SH-SY5Y (cell line): ENCODE measurements at regions not wholly inside any gene's neighbourhood (a gene's known extent, or its start where the extent isn't known, plus 50 kb on each side); places are given as distances from the start of the nearest gene placed in this dataset.
A peak's percentile ranks its signal among the peaks of the same experiment; 100 is the strongest.

Experiments
- GATA2 ChIP-seq: IDR thresholded peaks from 2 replicates; pipeline ENCODE4 v1.6.1; 2011; ENCODE audit warnings: mild to moderate bottlenecking, low read depth, low read length
- GATA3 ChIP-seq: IDR thresholded peaks from 2 replicates; pipeline ENCODE4 v1.6.1; 2011; ENCODE audit warnings: low read depth, mild to moderate bottlenecking, low read length, moderate library complexity

- TF ChIP-seq GATA2: no peak
- TF ChIP-seq GATA3: no peak
These were observed 171.9 kb upstream of the CNTNAP5 start for GRCh38 chr2:123853161-123853560.

DNA sequence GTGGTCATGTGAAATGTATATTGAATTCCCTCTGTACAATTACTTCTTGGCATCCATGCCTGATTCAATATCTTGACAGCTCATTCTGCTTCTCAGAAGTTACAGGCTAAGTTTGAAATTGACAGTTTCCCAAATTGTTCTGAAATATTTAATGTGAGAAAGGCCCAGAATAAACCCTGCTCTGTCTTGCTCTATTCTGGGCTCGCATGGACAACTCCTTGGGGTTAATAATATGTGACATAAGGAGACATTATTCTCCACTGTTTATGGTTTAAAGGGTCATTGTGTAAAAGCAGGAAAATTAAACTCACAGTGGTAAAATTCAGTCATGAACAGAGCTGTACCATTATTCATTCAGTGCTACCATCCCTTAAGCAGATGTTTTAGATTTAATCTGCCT is 160.7 kb upstream of the CNTNAP5 start:
- TF ChIP-seq GATA3 (no peak), GATA2 (no peak)

- TF ChIP-seq GATA2 (no peak), GATA3 (no peak)
These were observed 154.7 kb upstream of the CNTNAP5 start for GRCh38 chr2:123870206-123870880.

GRCh38 chr2:123870881-123871276 is 154.2 kb upstream of the CNTNAP5 start:
- TF ChIP-seq GATA3 (no peak), GATA2 (no peak)

GRCh38 chr2:123890148-123890547 is 134.9 kb upstream of the CNTNAP5 start:
- TF ChIP-seq GATA2 (no peak), GATA3 (no peak)

DNA sequence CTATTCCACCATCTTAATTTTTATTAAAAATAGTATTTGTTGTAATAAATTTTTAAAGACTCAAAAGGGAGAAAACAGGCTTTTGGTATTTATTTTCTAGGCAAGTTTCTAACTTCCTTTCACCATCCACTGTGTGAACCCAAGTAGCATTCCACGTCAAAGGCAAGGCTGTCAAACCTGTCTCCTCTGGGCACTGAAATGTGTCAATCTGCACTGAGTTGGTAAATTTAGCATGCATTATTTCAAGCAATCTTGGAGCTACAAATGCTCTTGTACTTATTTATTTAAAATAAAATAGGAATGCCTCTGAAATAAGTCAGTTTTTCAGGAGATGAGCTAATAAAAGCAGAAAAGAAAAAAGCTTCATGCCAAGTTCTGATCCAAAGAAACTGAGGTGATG is 130.9 kb upstream of the CNTNAP5 start:
- TF ChIP-seq GATA2 (no peak), GATA3 (no peak)

- TF ChIP-seq GATA3 (no peak), GATA2 (no peak)
These were observed 129.4 kb upstream of the CNTNAP5 start for GRCh38 chr2:123895651-123896050.

DNA sequence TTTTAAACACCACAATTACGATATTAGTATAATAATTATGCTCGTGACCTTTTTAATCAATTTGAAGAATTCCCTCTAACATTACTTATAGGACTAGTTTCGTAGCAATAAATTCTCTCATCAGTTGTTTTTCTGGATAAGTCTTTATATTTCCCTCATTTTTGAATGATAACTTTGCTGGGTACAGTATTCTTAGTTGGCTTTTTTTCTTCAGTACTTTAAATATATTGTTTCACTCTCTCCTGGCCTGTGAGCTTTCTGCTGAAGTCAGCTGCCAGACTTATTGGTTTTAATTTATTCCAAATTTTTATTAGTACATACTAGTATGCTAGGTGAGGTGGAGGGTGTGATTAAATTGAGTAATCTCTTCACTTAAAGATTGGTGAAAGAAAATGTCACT is 123.8 kb upstream of the CNTNAP5 start:
- no peak for TF ChIP-seq GATA3
- TF ChIP-seq GATA2: no peak

GRCh38 chr2:123906361-123906760 is 118.7 kb upstream of the CNTNAP5 start:
- TF ChIP-seq GATA2 (no peak), GATA3 (no peak)

GRCh38 chr2:123908522-123908921 is 116.6 kb upstream of the CNTNAP5 start:
- 0 out of 2 replicates have a peak, but pooled peaks have one; percentile 33 for TF ChIP-seq GATA3
- TF ChIP-seq GATA2: peak; percentile 50; the same call in 1 of the 2 replicates

DNA sequence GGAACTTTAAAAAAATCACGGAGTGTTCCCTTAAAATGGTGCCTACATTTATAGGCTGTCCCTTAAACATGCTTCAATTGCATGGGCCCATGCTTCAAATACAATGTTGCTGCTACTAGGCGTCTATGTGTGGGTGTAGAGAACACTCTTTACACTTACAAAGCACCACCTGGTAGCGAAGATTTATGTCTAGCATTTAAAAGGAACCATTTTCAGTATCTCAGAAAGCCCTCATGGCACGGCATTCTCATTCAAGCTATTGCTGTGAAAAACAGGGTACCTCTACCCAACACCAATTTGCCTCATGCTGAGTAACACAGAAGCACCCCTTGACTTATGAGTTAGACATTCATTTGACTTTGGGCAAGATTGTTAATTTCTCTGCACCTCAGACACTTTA is 112.9 kb upstream of the CNTNAP5 start:
- TF ChIP-seq GATA3 (no peak), GATA2 (no peak)

GRCh38 chr2:123913143-123913735 is 111.8 kb upstream of the CNTNAP5 start:
- no peak for TF ChIP-seq GATA3
- TF ChIP-seq GATA2: no peak

DNA sequence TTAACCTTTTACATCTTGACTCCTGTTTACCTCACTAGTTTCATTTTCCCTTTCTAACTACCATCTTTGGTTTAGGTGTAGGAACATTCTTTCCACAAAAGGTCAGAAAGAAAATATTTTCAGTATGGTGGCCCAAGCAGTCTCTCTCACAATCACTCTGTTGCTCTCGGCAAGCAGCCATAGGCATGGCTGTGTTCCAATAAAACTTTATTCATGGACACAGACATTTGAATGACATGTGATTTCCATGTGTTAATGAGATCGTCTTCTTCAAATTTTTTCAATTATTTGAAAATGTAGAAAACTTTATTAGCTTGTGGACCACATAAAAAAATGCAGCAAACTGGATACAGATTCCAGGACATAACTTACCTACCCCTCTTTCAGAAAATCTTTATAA is 109.7 kb upstream of the CNTNAP5 start:
- no peak for TF ChIP-seq GATA3
- TF ChIP-seq GATA2: no peak

DNA sequence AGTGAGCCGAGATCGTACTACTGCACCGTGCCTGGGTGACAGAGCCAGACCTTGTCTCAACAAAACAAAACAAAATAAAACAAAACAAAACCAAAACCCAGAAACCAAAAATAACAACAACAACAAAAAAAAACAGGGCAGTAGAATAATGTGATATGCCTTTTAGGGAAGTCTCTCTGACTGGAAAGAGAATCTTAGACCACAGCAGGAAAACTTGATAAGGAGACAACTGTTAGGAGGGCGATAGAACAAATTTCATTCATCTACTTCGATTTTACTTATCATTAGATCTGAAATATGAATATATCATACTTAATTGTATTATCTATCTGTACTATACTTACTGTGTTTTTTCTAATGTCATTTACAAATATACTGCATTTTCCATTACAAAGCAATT is 109.0 kb upstream of the CNTNAP5 start:
- TF ChIP-seq GATA3 (no peak; the same call in 1 of the 2 replicates), GATA2 (no peak)

GRCh38 chr2:123916531-123916930 is 108.6 kb upstream of the CNTNAP5 start:
- TF ChIP-seq GATA2 (peak; percentile 61; the same call in 1 of the 2 replicates), GATA3 (peak; percentile 7)

- TF ChIP-seq GATA3 (no peak), GATA2 (no peak)
These were observed 107.8 kb upstream of the CNTNAP5 start for GRCh38 chr2:123917241-123917640.

DNA sequence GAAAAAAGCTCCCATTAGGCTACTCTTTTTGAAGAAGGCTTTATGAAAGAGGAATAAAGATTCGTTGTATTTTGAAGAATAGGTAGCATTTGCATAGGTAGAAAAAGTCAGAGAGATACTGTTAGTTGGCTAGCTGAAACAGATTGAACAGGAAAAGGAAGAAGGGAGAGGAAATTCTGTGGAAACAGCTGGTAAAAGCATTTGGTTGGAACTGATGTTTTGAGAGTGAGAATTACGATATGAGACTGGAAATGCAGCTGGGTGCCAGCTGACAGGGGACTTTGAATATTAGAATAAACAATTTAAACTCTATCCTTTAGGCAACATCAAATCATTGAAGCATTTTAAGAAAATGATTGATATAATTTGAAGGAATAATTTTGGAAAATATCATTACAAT is 96.7 kb upstream of the CNTNAP5 start:
- TF ChIP-seq GATA3: no peak
- no peak for TF ChIP-seq GATA2

- TF ChIP-seq GATA2 (no peak), GATA3 (no peak)
These were observed 89.7 kb upstream of the CNTNAP5 start for GRCh38 chr2:123935405-123935804.
